ENCODE measurements at regions not wholly inside any gene's neighbourhood (a gene's known extent, or its start where the extent isn't known, plus 50 kb on each side); places are given as distances from the start of the nearest gene placed in this dataset.

DNA sequence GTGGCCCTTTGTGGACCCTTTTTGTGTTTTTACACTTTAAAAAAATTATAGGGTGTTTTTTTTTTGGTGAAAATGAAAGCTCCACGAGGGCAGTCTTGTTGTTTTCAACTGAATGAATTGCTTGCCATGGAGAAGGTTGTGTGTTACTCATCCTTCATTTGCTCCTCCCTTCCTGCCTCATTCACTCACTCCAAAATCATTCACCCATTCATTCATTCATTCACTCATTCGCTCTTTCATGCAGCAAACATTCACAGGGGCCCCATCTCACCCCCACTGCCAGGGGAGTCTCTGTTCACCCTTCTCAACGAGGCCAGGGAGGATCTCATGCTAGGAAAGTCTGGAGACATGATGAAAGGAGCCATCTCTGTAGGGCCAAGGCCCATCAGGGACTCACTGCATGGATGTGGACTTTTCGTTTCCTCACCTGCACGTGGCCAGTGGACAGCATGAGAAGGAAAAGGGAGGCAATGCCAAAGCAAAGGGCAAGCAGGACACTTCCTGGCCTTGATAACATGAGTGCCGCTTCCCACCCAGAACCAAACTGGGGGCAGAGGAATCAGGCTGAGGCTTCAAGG lies 62.8 kb upstream of the COL13A1 start:
- DNase-seq (ENCODE audit: low read depth in 4 of 4, low spot score in 3 of 4): no peak

- no peak for DNase-seq (ENCODE audit: low read depth in 4 of 4, low spot score in 3 of 4)
Measured at GRCh38 chr10:69739634-69740033, 62.1 kb upstream of the COL13A1 start.

- DNase-seq (ENCODE audit: low read depth in 4 of 4, low spot score in 3 of 4): no peak
Measured at GRCh38 chr10:69740126-69740525, 61.6 kb upstream of the COL13A1 start.

- DNase-seq (ENCODE audit: low read depth in 4 of 4, low spot score in 3 of 4): no peak
Measured at GRCh38 chr10:69741252-69741651, 60.5 kb upstream of the COL13A1 start.

DNA sequence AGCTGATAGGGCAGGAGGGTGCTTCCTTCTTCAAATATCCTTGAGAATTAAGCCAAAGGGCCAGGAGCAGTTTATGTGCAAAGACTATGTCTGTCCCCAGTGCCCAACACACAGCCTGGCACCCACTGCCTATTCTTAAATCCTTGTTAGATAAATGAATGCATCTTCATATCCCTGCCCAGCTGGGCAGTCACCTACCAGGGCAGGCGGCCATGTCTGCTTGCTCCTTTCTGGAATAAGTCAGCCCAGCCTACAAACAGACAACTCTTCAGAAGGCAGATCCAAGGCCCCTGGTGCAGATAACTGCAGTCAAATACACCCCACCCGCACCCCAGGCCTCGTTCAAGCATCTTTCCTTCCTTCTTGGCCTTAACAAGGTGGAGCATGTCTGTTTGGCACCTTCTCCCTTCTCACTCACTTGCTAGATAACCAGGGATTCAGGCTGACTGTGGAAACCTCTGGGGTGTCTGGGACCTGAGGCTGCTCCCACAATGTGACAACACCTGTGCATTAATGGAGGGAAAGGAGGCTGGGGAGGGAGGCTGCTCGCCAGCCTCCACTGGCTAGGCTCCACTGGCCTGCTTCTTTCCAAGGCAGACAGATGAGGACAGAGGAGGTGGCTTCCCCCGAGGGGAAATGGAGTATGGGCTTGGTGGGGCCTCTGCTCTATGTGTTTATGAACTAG lies 59.9 kb upstream of the COL13A1 start:
- DNase-seq (ENCODE audit: low read depth in 4 of 4, low spot score in 3 of 4): no peak

GRCh38 chr10:69742356-69742695 lies 59.4 kb upstream of the COL13A1 start:
- no peak for DNase-seq (ENCODE audit: low read depth in 4 of 4, low spot score in 3 of 4)

DNA sequence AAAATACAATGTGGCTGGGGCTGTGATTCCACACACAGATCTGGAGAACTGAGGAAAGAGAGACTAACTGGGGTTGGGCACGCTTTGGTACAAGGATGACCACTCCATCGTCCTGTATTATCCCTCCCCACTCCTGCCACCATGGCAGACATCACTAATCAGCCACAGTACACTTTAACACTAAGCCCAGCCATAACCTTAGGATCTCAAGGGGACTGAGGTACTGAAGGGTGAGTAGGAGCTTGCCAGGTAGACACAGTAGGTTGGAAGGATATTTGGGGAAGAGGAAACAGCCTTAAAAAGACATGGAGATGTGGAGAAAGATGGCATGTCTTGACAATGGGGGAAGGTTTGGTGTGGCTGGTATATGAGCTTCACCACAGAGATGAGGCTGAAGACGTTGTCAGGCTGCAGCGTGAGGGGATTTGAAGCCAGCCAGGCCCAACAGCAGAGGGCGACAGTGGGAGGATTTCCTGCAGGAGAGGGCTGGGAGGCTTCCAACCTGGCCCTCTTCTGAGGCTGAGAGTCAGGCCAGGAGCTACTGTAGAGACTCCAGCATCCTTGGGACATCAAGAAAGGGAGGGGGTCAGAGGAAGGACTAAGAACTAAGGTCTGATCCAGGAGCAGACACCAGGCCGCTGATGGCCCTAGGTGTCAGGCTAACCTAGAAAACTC lies 58.6 kb upstream of the COL13A1 start:
- no peak for DNase-seq (ENCODE audit: low read depth in 4 of 4, low spot score in 3 of 4)

GRCh38 chr10:69744971-69745370 lies 56.7 kb upstream of the COL13A1 start:
- no peak for DNase-seq (ENCODE audit: low read depth in 4 of 4, low spot score in 3 of 4)

GRCh38 chr10:69745698-69746097 lies 56.0 kb upstream of the COL13A1 start:
- DNase-seq (ENCODE audit: low read depth in 4 of 4, low spot score in 3 of 4): no peak

DNA sequence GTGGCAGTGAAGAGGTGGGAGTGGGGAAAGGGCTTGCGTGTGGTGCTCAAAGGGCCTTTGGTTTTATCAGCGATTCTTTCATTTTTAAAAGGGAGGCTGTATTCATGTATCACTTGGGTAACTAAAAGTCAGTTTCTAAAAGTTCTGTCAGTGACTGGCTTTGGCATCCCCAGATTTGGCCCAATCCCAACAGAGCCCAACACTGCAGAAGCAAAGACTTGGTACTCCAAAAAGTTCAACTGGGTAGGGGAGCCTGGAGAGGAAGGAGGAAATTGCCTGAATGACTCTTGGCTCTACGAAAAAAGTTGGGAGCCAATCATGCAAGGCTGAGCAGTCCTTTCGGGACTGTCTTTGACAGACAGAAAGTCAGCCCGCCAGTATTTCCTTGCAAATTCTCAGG lies 54.5 kb upstream of the COL13A1 start:
- DNase-seq (ENCODE audit: low read depth in 4 of 4, low spot score in 3 of 4): no peak

GRCh38 chr10:69748621-69749020 lies 53.1 kb upstream of the COL13A1 start:
- DNase-seq (ENCODE audit: low read depth in 4 of 4, low spot score in 3 of 4): no peak

GRCh38 chr10:69749178-69750010 lies 52.3 kb upstream of the COL13A1 start:
- no peak for DNase-seq (ENCODE audit: low read depth in 4 of 4, low spot score in 3 of 4)

- DNase-seq (ENCODE audit: low read depth in 4 of 4, low spot score in 3 of 4): no peak
Measured at GRCh38 chr10:69750011-69750373, 51.7 kb upstream of the COL13A1 start.

DNA sequence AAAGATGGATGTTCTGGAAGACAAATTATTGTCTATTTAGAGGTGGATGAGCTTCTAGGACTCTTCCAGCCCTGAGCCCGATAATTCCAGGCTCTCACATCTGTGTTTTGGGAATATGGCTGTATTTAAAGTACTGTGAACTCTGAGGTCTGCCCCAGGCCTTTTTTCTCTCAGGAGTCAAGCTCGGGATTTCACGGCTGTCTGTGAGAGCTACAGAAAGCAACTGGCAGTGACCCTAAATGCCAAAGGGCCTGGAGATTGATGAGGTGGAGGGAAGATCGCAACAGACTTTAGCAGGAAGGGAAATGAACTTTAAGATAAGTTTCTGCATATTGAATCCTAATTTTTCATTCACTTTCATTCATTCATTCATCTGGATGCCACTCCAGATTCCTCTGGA lies 51.0 kb upstream of the COL13A1 start:
- no peak for DNase-seq (ENCODE audit: low read depth in 4 of 4, low spot score in 3 of 4)

- DNase-seq (ENCODE audit: low read depth in 4 of 4, low spot score in 3 of 4): no peak
Measured at GRCh38 chr10:69751214-69751613, 50.5 kb upstream of the COL13A1 start.

Measured in right renal pelvis (tissue), 4 donors.